HG02870 (cell line): ENCODE measurements at regions not wholly inside any gene's neighbourhood (a gene's known extent, or its start where the extent isn't known, plus 50 kb on each side); places are given as distances from the start of the nearest gene placed in this dataset.
A peak's percentile ranks its signal among the peaks of the same experiment; 100 is the strongest.

Experiments used
- ATAC-seq: cut with Tn5 transposase; IDR thresholded peaks from one replicate; pipeline ENCODE4 v1.9.1; 2021; ENCODE audit warnings: mild to moderate bottlenecking, moderate library complexity; ENCODE audit not compliant: unreplicated experiment

- ATAC-seq: no peak
These were observed 416.4 kb downstream of the EPM2A start for GRCh38 chr6:145318952-145319351.

GRCh38 chr6:145319605-145320004 lies 415.7 kb downstream of the EPM2A start:
- no peak for ATAC-seq

- no peak for ATAC-seq
These were observed 411.7 kb downstream of the EPM2A start for GRCh38 chr6:145323646-145324045.

GRCh38 chr6:145327586-145327985 lies 407.7 kb downstream of the EPM2A start:
- no peak for ATAC-seq

GRCh38 chr6:145329257-145329656 lies 406.1 kb downstream of the EPM2A start:
- no peak for ATAC-seq

GRCh38 chr6:145331066-145331465 lies 404.3 kb downstream of the EPM2A start:
- ATAC-seq: no peak

- ATAC-seq: no peak
These were observed 403.3 kb downstream of the EPM2A start for GRCh38 chr6:145332011-145332410.

GRCh38 chr6:145336119-145336518 lies 399.2 kb downstream of the EPM2A start:
- ATAC-seq: no peak

GRCh38 chr6:145339089-145339488 lies 396.2 kb downstream of the EPM2A start:
- no peak for ATAC-seq

GRCh38 chr6:145340256-145340655 lies 395.1 kb downstream of the EPM2A start:
- no peak for ATAC-seq

GRCh38 chr6:145345094-145345493 lies 390.2 kb downstream of the EPM2A start:
- no peak for ATAC-seq

- no peak for ATAC-seq
These were observed 388.1 kb downstream of the EPM2A start for GRCh38 chr6:145347216-145347615.

GRCh38 chr6:145349950-145350510 lies 385.3 kb downstream of the EPM2A start:
- ATAC-seq: peak; percentile 77

GRCh38 chr6:145350928-145351327 lies 384.4 kb downstream of the EPM2A start:
- no peak for ATAC-seq

GRCh38 chr6:145352382-145353080 lies 382.8 kb downstream of the EPM2A start:
- no peak for ATAC-seq

- ATAC-seq: no peak
These were observed 374.5 kb downstream of the EPM2A start for GRCh38 chr6:145360865-145361264.

- peak; percentile 54 for ATAC-seq
These were observed 368.2 kb downstream of the EPM2A start for GRCh38 chr6:145367149-145367548.

GRCh38 chr6:145368075-145368474 lies 367.2 kb downstream of the EPM2A start:
- no peak for ATAC-seq

GRCh38 chr6:145370559-145370958 lies 364.8 kb downstream of the EPM2A start:
- no peak for ATAC-seq

- peak; percentile 91 for ATAC-seq
These were observed 362.6 kb downstream of the EPM2A start for GRCh38 chr6:145372671-145373151.

GRCh38 chr6:145373826-145374225 lies 361.5 kb downstream of the EPM2A start:
- ATAC-seq: no peak

- no peak for ATAC-seq
These were observed 360.8 kb downstream of the EPM2A start for GRCh38 chr6:145374570-145374969.

GRCh38 chr6:145375502-145375901 lies 359.8 kb downstream of the EPM2A start:
- no peak for ATAC-seq
